Stimulated activated CD8-positive, alpha-beta memory T cell treated with anti-CD3 and anti-CD28 coated beads, Interleukin-7, amount 100 ng/mL, for 48 hours (primary cell): ENCODE measurements at regions not wholly inside any gene's neighbourhood (a gene's known extent, or its start where the extent isn't known, plus 50 kb on each side); places are given as distances from the start of the nearest gene placed in this dataset.

Experiments
- DNase-seq, 2 donors: peaks; one replicate each; pipeline ENCODE4 v3.0.0-alpha.2; 2020; ENCODE audit warnings: low read depth in 1 of 2; ENCODE audit errors: extremely low read depth in 1 of 2

- DNase-seq: no peak
Observed at GRCh38 chr4:3818371-3818770, 52.2 kb downstream of the ADRA2C start.

DNA sequence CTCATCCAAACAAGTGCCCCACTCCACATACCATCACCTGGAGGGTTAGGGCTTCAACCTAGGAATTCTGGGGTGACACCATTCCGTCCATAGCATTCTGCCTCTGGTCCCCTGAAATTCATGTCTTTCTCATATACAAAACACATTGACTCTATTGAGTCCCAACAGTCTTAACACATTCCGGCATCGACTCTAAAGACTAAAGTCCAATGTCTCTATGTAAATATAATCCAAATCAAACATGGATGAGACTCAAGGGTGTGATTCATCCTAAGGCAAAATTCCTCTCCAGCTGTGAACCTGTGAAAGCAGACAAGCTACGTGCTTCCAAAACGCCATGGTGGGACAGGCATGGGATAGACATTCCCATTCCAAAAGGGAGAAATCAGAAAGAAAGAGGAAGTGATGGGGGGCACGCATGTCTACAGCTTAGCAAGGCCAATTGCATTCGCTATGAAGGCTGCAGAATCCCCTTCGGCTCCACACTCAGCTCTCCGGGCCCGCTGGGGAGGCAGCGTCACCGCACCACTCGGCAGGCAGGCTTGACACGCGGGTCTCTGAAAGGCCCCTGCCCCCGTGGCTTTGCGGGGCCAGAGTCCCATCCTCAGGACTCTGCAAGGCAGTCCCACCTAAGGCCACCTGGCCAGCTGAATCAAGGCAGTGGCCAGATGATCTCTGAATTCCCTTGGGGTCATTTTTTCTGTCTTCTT, 53.2 kb downstream of the ADRA2C start:
- DNase-seq: no peak

- DNase-seq: no peak
Observed at GRCh38 chr4:3820016-3820805, 54.0 kb downstream of the ADRA2C start.

GRCh38 chr4:3820806-3821579, 54.8 kb downstream of the ADRA2C start:
- DNase-seq: no peak

- DNase-seq: no peak
Observed at GRCh38 chr4:3821580-3822229, 55.5 kb downstream of the ADRA2C start.

GRCh38 chr4:3822230-3822947, 56.2 kb downstream of the ADRA2C start:
- DNase-seq: no peak

- no peak for DNase-seq
Observed at GRCh38 chr4:3823496-3824341, 57.5 kb downstream of the ADRA2C start.

DNA sequence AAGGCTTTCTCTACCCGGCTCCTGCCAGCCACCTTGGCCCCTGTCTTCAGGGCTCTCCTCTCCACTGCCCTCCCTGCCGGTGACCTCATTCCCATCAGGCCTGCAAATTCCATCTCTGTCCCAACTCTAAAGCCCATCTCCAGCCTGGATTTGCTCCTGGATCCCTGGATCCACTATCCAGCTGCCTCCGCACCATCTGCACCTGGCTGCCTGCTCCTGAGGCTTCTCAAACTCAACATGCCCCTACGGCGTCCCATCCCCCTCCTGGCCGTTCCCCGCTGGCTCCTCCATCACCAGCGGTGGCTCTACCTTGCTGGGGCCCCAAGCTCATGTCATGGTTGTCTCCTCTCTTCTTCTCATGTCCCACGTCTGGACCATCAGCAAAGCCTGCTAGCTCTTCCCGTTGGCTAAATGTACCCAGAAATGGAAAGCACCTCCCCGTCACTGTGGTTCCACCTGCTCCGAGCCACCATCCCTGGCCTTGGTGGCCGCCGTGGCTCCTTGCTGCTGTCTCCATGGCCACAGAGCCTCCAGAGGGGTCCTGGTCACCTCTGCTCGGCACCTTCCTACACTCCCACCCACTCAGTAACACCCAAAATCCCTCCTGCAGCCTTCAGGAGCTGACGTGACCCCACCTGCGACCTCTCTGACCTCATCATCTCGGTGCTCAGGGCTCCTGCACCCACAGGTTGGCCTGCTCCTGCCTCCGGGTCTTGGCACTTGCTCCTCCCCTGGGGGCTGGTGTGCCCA, 58.5 kb downstream of the ADRA2C start:
- no peak for DNase-seq

DNA sequence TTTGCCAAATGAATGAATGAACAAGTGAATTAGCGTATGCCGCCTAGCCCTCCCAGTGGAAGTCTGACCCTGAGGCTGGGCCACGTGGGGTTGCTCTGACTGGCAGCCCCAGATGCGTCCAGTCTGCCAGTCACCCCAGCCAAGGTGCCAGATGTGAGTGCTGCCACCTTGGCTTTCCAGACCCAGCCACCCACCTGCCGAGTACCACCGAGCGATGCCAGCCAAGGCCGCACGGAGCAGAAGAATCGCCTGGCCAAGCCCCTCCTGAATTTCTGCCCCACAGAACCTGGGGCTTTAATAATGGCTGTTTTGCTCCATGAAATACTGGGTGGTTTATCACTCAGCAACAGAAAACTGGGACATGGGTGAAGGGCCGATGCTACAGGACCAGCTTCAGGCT, 59.3 kb downstream of the ADRA2C start:
- no peak for DNase-seq

GRCh38 chr4:3826247-3827172, 60.3 kb downstream of the ADRA2C start:
- no peak for DNase-seq

DNA sequence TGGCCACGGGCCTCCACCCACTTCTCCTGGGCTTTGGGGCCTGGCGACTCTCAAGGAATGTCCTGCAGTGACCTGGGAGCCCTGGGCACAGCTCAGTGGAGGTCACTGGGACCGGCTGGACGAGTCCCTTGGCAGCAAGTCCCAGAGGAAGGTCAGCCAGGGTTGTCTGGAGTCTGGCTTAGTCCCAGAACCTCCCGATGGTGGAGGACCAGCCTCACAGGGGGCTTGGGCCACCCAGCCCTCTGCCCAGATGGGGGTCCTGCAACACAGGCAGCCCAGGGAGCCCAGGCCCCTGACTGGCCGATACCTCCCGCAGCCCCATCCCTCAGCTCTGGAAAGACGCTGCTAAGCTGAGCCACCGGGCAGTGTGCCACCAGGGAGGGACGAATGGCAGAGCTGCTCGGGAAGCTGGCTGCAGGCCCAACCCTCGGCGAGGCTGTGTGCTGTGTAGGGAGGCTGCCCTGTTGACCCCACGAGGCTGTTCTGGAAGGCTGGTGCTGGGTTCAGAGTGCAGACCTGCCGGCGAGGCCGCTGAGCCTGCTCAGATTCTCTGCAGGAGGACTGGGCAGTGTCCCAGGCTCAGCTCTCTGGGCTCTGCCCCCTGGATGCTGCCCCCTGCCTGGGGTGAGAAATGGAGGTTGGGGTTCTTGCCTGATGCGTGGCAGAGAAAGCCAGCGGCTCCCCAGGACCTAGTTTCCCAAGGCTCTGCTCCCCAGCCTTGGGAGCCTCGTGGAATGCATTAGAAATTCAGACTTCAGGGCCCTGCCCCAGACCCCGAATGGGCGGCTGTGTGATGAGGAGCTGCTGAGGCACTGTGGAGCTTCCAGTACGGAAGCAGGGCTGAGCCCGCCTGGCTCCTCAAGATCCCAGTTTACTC, 61.7 kb downstream of the ADRA2C start:
- DNase-seq: no peak

DNA sequence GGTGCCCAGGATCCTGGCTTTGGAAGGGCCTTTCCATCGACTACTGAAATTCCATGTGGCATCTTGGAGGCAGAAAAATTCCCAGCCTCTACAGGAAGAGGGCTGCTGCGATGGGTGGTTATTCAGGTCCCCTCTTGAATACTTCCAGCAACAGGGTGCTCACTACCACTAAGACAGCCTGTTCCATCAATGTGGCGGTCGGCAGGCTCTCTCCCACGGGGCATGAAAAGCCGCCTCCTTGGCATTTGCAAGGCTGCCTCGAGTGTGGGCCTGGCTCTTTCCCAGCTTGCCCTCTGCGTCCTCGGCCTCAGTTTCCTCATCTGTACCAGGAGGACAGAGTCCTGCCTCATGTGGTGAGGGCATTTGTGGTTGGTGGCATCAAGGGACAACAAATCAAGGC, 62.4 kb downstream of the ADRA2C start:
- no peak for DNase-seq

DNA sequence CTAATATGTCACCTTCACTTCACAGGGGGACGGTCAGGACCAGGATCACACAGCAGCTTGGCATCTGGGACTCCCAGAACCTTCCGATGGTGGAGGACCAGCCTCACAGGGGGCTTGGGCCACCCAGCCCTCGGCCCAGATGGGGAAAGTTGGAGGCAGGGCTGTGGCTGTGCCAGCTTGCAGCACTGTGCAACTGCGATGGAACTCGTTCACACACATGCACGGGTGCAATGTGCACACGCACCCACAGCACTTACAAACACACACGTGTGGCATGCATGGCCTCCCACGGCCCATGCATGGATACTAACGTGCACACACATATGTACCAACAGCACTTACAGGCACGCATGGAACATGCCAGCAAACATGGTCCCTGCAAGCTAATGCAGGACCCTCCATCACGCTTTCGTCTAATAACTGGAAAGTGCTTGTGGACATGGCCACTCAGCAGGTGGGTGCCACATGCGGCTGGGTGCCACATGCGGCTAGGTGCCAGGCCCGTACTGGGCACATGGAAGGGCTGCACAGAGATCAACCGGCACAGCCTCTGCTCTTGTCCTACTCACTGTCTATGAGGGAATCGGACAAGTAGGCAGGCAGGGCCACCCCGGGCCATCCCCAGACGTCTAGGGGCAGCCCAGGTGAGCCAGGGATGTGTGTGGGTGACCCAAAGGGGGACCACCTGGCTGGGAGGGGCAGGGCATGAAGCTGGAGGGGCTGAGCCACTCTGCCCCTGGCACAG, 63.2 kb downstream of the ADRA2C start:
- no peak for DNase-seq

DNA sequence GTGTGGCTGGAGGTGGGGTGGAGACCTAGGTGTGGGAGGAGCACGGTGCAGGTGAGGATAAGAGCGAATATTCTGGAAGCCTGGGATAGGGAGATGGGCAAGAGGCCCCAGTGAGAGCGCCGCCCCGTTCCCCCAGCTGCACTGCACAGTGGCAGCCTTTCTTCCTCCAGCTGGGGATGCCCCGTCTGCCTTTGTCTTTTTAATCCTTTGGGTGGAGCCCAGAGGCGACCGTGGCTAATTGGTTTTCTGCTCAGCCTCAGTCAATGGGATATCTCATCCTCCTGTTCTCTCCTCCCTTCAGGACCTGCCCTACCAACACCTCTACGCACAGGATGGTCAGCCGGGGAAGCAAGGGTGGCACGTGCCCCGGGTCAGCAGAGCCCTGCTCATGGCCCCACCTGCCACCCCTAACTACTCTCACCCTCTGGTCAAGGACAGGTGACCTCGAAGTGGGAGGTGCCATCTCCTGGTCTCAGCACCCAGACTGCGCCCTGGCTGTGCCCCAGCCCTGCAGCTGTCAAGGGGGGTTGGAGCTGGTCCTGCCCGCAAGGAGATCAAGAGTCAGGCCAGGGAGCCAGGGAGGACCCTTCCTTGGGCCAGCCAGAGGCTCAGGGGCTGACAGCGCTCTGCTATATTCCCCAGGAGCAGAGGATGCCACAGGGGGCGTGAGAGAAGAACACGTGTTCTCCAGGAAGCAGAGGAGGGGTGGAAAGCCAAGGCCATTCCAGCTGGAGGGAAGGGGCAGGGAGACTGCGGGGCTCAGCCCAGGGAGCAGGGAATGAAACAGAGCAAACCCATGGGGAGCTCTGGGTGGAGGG, 64.0 kb downstream of the ADRA2C start:
- no peak for DNase-seq

GRCh38 chr4:3830774-3831528, 64.8 kb downstream of the ADRA2C start:
- no peak for DNase-seq
